Medulla oblongata (tissue), 1 donor: ENCODE measurements at regions not wholly inside any gene's neighbourhood (a gene's known extent, or its start where the extent isn't known, plus 50 kb on each side); places are given as distances from the start of the nearest gene placed in this dataset.

ENCODE experiments used
- DNase-seq: peaks from one replicate; pipeline ENCODE4 v3.0.0-alpha.2; 2015; ENCODE audit errors: extremely low spot score

GRCh38 chr1:244265507-244265906, 186.2 kb downstream of the ADSS2 start:
- DNase-seq = no peak

DNA sequence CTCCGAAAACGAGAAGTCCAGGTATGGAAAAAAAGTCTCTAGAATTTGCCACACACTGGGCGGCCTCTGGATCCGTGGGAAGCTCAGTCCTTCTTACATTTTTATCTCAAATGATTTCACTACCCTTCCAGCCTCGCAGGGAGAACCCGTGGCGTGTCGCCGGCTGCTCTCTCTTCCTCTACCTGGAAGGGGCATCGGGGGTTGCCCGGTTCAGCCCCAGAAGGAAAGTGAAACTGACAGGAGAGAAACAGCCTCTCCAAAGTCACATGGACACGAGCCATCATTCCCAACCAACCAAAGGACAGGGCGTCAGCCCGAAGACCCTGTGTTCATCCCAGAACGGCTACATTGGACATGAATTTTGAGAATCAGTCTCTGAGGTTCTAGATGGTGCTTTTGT, 182.5 kb downstream of the ADSS2 start:
- DNase-seq = no peak

GRCh38 chr1:244271004-244271403, 180.7 kb downstream of the ADSS2 start:
- no peak for DNase-seq

GRCh38 chr1:244271691-244272308, 179.9 kb downstream of the ADSS2 start:
- DNase-seq = no peak

GRCh38 chr1:244272471-244273261, 179.0 kb downstream of the ADSS2 start:
- peak; percentile 96 for DNase-seq

DNA sequence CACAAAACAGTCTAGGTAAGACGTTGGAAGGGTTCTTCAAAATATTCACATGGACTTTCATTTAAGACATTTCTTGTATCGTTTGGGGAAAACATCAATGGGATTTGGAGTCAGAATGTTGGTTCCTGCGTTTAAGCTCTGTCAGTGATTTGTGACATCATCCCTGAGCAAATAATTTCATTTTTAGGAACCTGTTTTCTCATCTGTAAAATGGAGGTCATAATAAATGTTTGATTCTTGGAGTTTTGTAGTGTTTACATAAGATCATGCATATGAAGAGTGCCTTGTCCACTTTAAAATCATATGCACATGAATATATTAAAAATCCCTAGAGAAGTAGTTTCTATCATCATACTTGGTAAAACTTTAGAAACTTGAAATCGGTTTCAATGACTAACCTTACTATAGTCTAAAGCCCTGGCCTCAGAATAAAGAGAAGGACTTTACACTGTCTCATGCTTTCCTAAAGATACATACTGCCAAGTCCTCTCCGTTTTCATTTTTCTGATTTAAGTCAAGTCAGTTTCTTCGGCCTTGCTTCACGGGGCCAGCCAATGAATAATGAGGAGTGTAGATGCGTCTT, 178.4 kb downstream of the ADSS2 start:
- no peak for DNase-seq

GRCh38 chr1:244273845-244274619, 177.7 kb downstream of the ADSS2 start:
- peak; percentile 63 for DNase-seq

DNA sequence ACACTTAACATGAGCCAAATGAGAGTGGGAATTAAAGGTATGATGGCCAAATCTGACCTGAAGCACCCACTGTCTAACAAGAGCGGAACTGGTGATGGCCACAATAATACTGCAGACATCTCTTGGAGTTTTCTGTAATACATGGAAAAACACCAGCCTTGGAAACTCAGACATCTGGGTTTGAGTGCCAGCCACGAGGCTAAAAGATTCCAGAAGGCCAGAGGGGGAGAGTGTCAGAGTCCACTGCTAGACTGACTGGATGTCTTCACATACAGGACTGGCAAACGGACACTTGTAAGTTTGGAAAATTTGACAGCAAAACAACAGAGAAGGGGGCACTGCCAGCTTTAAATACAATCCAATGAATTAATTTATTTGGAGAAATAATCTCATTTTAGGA, 175.1 kb downstream of the ADSS2 start:
- no peak for DNase-seq

DNA sequence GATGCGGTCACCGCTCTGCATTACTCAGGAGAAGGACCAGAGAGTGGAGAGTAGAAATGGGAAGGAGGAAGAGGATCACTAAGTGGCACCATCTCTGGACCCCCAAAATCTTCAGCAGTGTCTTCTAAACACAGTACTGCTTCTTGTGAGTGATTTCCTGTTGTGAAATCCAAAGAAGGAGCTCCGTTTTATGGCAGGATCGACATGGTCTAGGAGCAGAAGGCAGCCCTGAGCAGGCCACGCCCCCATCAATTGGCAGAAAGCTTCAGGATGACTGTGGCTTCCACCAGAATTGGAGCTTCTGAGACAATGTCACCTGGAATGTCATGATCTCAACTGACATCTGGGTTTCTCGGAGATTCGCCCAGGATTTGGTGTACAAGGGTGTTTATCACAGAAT, 171.5 kb downstream of the ADSS2 start:
- DNase-seq = no peak

GRCh38 chr1:244280859-244281258, 170.8 kb downstream of the ADSS2 start:
- no peak for DNase-seq

- DNase-seq = no peak
Observed at GRCh38 chr1:244283772-244284171, 167.9 kb downstream of the ADSS2 start.

GRCh38 chr1:244284641-244285156, 167.0 kb downstream of the ADSS2 start:
- no peak for DNase-seq

GRCh38 chr1:244286341-244286740, 165.4 kb downstream of the ADSS2 start:
- no peak for DNase-seq

GRCh38 chr1:244287726-244288125, 164.0 kb downstream of the ADSS2 start:
- no peak for DNase-seq

GRCh38 chr1:244288663-244289062, 163.0 kb downstream of the ADSS2 start:
- DNase-seq = no peak

DNA sequence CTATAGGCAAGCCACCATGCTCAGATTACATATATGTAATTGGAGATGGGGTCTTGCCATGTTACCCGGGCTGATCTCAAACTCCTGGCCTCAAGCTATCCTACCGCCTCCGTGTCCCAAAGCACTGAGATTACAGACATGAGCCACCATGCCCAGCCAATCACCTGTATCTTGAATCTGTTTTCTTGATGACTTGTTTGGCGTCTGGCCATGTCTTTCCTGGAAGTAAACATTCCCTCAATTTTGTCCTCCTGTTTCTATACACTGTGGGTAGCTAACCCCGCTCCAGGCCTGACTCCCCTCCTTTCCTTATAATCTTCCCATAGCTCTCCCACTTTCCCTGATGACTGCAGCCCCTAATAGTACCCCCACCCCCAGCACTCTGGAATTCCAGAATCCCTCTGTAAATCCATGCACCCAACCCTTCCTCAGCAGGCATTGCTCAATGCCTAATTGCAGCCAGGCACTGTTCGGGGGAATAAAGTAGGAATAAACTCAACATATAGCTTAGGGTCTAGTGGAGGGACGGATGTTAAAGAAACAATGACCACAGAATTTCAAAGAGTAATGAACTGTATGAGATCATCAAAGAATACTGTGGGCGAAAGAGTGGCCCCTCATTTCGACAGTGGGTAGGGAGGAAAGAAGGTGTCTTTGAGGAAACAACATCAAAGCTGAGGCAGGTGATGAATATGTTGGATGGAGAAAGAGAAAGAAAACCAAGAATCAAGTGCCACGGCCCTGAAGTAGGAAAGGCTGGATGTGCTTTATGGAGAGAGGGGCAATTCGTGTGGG, 161.5 kb downstream of the ADSS2 start:
- no peak for DNase-seq

DNA sequence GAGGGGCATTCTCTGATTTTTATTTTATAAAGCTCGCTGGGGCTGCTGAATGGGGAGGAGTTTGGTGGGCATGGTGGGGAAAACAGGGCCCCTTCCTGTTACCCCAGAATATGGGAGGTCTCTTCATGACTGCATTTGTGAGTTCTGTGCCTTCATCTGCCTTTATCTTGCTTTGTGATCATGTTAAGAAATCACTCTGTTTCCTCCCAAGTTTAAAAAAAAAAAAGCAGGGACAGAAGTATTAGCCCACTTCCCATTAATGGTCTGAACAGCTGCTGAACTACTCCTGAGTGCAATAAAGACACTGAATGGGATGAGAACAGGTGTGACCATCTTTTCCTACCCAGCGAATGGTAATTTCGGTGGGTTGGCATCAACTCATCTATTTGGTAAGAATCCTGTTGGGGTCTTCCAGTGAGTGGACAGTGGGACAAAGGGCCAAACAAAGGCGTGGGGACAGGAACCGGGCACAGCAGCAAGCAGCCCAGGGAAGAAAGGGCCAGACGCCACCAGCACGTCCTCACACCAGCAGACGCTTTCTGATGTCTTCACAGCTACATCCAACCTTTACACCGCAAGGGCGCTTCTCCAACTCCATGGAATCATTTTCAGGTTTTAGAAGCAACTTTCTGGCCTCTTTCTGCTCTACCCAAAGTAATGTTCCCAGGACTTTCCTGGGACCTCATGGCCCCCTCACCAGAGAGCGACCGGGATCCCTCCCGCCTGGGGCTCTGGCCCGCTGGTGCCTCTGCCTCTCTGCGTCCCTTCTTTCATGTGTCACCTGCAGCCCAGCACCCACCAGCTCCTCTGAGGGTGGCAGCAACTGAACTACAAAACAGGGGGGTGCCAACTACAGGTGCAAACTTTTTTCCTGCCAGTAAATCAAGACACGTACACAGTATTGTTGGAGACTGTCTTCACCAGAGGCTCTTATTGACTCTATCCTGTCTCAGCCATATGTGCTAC, 160.2 kb downstream of the ADSS2 start:
- DNase-seq = no peak

DNA sequence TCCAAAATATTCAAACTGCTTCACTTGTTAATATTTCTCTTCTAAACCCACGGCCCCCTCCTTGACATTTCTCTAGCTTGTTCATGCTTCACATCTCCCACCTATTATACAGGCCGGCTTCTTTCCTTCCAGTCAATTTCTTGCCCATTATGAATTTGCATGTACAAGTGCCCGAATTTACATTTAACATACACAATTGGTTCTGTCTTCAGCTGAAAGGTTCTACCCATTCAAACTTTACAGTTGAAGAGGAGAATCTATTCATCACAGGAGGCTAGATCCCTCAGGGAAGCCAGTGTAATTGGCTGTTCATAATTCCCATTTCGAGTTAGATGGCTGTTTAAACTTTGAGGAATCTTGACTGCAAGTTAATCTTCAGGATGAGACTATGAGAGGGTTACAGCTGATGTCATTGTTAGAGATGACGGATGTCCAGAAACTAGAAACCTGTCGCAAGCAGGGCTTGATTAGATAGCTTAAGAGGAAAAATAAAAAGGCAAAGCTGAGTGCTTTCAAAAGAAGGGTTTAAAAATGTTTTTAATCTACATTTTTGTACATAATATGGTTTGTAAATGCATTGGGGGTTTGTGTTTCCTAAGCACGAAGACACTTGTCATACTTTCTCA, 157.0 kb downstream of the ADSS2 start:
- DNase-seq = no peak

GRCh38 chr1:244296003-244296402, 155.7 kb downstream of the ADSS2 start:
- no peak for DNase-seq

DNA sequence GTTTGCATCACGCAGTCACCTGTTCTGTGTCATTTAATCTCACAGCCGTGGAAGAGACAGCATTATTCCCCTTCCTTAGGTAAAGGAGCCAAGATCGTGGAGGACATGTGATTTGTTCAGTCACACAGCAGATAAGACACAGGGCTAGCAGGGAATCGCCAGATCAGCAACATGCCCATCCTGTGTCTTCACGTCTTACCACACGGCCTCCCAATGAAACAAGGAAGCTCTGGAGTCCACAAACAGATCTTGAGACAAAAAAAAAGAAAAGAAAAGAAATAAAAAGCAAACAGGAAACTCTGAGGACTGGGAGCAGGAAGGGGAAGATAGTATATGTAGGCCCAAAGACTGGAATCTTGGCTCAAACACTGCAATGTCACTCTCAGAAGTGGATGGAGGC, 155.3 kb downstream of the ADSS2 start:
- DNase-seq = peak; percentile 70
